Kasumi-1 (cell line): ENCODE measurements at regions not wholly inside any gene's neighbourhood (a gene's known extent, or its start where the extent isn't known, plus 50 kb on each side); places are given as distances from the start of the nearest gene placed in this dataset.
"Not testable (repeated sequence)": the region's sequence is repeated elsewhere in the genome, so short reads cannot be mapped to it uniquely, and the experiment has no call there.

Experiments used
- DNase-seq, 2 experiments: peaks; one replicate each; lab custom pipeline; 2025; lab: John Stamatoyannopoulos, UW

GRCh38 chr2:57314682-57315081, 731.9 kb upstream of the VRK2 start:
- DNase-seq, result no peak

GRCh38 chr2:57330447-57330846, 716.2 kb upstream of the VRK2 start:
- no peak for DNase-seq

GRCh38 chr2:57333221-57333620, 713.4 kb upstream of the VRK2 start:
- no peak for DNase-seq

- no peak for DNase-seq
Observed at GRCh38 chr2:57343391-57344006, 703.1 kb upstream of the VRK2 start.

DNA sequence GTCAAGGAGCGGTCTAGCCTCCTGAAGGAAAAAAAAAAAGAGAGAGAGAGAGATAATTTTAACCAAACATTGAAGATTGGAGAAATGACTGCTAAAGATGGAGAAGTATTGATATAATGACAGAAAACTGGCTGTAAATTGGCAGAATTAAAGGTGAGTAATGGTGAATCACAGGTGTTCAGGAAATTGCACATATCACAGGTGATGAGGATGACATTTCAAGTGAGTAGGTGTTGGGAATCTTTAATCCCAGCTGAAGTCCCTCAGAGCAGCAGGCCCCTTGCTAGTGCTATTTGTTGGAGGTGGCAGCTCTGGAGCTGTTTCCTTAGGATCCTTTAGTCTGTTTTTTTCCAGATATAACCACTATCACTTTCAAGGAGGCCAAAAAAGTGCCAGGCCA, 678.4 kb upstream of the VRK2 start:
- DNase-seq, result no peak

DNA sequence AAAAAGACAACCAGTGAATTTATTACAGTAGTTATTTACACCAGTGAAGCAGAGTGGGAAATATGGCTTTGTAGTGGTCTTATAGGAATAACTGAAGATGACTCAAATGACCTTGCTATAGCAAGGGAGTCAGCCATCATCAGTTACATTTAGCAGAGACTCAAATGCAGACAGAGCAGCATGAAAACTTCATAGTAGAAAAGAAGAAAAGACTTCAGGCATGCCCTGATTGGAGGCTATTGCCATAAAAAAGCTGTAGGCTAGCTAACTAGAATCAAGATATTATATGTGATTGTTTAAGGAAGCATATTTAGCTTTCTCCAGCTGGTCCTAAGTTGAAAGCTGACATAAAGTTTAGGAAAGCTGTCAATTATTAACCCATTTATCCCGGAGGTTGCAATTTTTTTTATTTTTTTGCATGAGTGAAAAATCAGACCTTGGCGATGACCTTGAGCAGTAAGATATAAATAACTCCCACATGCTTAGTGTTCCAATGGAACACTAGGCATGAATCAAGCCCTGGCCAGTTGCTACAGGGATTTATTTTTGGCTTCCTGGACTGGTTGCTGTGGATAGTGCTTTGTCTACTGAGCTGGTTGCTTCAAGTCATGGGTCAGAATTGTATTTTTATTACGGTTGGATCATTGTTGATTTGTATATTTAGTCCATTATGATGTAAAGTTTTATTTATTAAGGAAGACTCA, 675.6 kb upstream of the VRK2 start:
- no peak for DNase-seq

DNA sequence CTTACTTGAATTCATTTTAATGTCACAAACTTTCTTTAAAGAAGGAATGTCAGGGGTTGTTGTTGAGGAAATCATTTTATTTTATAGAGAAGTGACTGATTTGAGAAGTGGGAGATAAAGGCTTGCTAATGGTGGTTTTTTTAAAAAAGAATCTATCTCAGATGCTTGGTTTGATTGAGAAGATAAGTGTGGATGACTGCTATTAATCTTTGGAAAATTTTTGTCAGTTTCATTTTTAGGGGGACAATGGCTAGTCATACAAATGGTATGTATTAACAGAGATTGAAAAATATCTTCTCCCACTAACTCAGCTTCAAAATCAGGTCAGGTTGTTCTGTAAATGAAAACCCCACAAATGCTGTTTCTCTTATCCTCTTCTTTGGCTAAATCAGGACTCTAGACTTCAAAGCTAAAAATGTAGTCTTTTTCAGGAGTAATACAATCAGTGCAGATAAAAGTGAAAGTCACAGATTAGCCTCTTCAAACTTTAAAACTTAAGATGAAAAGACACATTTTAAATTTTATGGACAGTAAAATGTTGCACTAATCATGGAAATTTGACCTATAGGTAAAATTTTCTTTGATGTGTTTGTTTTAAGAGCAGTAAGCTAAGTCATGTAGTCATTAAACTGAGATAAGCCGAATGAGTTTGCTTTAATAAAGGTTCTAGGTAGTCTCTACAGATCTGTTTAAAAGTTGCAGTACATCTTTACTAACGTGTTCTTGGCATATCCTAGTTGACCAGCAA, 674.2 kb upstream of the VRK2 start:
- DNase-seq, result no peak

DNA sequence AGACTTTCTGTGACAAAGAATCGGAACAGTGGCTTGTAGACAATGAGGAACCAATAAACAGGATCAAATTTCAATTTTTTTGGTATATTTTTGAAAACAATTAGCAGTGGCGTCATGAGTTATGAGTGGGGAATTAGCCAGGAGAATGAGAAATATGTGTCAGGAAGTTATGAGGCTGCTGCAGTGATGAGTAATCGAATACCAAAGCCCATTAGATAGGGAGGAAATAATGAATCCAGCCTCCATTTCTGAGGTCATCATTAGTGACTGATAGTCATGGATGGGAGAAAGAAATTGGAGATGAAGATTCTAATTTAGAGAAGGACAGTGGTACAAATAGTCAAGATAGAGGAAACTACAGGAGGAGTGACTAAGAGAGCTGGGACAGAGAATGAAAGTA, 673.1 kb upstream of the VRK2 start:
- no peak for DNase-seq

DNA sequence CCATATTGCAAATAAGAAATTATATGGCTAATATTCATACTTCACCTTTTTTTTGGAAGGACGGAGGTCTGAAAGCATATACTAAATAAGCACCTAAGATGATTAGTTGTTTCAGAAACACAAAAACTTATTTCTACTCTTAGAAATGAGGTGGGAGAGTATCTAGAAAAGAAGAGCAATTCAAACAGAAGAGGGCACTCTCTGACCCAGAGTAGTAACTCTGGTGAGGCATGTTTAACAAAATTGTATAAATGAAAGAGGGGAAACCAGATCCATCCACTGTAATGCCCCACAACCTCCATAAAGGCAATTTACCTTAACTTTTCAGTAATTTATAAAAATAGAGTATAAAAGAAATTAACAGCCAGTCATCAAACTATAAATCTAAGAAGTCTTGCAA, 669.6 kb upstream of the VRK2 start:
- peak; percentile 68 to 76 for DNase-seq

DNA sequence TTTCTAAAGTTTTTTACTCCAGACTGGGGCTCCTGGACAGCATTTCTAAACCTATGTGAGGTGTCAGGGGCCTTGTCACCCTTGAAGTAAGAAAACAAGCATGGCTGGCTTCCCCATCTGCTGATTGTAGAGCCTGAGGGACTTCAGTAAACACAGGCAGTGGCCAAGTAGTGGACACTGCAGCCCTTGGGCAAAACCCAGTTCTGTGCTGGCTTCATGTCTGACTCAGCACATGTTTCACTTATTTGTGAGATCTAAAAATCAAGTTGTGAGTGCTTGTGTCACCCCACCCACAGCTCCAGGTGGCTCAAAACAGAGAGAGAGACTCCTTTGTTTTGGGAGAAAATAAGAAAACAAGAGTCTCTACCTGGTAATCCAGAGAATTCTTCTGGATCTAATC, 660.3 kb upstream of the VRK2 start:
- no peak for DNase-seq

GRCh38 chr2:57396355-57397098, 650.1 kb upstream of the VRK2 start:
- DNase-seq, result peak; percentile 26 to 30

DNA sequence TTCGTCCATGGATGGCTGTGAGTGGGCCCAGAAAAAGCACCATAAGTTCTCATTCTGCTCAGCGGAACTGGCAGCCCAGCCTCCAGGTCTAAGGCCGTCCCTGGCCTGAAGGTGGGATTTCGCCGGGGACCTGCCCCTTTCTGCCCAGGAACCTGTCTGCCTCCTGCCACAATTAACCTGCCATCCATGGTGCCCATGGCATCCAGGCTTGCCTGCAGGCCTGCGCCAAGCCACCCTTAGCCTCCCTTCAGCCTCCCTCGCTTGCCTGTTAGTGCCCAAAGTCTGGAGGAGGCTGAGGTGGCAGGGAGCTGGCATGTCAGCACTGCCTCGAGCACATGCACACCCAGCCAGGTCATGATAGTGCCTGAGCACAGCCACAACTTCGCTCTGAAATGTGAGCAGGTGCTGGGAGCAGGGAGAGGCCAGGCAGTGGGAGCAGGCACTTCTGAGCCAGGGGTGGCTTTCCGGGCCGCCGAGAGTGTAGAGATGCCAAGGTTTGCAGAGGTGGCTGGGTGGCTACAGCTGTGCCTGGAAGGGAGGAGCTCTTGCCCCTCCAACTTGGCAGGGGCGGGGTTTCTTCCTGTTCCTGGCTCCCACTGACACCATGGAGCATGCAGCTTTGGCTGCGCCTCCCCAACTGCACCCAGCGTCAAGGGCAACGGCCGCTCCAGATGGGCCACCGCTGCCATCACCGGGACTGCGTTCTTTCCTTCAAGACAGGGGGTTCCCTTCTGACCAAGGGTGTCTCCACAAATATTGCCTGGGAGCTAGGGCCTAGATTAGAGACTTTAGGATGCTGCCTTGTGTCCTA, 648.9 kb upstream of the VRK2 start:
- no peak for DNase-seq

- DNase-seq, result no peak
Observed at GRCh38 chr2:57399057-57399456, 647.5 kb upstream of the VRK2 start.

GRCh38 chr2:57402096-57402495, 644.5 kb upstream of the VRK2 start:
- no peak for DNase-seq

GRCh38 chr2:57402755-57403154, 643.9 kb upstream of the VRK2 start:
- DNase-seq, result no peak

DNA sequence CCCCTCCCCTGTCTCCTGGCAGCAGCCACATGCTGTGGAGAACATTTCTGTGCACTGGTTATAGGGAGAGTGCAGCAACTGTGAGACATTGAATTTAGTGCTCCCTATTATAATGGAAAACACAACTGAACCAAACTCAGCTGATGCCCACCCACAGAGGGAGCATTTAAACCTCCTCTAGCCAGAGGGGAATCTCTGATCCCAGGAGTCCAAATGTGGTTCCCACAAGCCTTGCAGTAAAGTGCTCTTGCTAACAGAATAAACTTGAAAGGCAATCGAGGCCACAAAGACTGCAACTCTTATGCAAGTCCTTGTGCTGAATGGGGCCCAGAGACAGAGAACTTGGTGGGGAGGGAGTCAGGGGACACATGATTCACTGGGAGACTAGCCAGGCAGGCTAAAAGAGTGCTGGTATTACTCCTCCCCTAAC, 638.8 kb upstream of the VRK2 start:
- no peak for DNase-seq

GRCh38 chr2:57408587-57408986, 638.0 kb upstream of the VRK2 start:
- peak; percentile 2 to 9 for DNase-seq

- no peak for DNase-seq
Observed at GRCh38 chr2:57417007-57417406, 629.6 kb upstream of the VRK2 start.

- not testable (repeated sequence) for DNase-seq
Observed at GRCh38 chr2:57418859-57419346, 627.7 kb upstream of the VRK2 start.

- DNase-seq, result peak; percentile 41 to 50
Observed at GRCh38 chr2:57429831-57430230, 616.8 kb upstream of the VRK2 start.

DNA sequence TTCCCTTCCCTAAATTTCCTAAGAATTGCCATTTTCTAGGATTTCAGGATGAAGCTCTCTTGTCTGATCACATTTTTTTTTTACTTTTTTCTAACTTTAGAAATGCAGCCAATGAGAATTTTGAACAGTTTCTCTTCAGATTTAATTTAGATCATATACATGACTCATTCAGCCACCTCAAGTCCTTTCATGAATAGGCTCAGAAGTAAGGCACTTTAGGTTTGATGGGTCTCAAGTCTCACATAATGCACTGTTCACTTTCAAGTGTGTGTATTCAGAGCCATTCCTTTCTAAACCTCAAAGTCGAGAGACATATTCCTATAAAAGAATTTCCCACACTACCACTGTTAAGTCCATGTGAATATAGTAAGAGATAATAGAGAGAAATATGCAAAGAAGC, 614.1 kb upstream of the VRK2 start:
- no peak for DNase-seq
